ENCODE measurements at regions not wholly inside any gene's neighbourhood (a gene's known extent, or its start where the extent isn't known, plus 50 kb on each side); places are given as distances from the start of the nearest gene placed in this dataset.

GRCh38 chr1:4137621-4138415 lies 237.7 kb upstream of the C1orf174 start:
- no peak overlapping the region for H3K4me3 ChIP-seq (replicated peaks; ENCODE audit: low read depth, low read length)
- H3K36me3 ChIP-seq (ENCODE audit: control insufficient read depth, insufficient read depth, low read length), result no peaks in the 10 kb centered on the region
- no peak for DNase-seq (ENCODE audit: extremely low read depth, insufficient read length)
- TF ChIP-seq CTCF (IDR thresholded peaks at IDR 0.05; ENCODE audit: insufficient read depth, low read length, poor library complexity, severe bottlenecking), result no peak
- no peaks in the 10 kb centered on the region for H3K27me3 ChIP-seq (replicated peaks; ENCODE audit: control insufficient read depth, insufficient read depth, low read length)

GRCh38 chr1:4139646-4140045 lies 239.6 kb upstream of the C1orf174 start:
- no peaks in the 10 kb centered on the region for H3K27me3 ChIP-seq (replicated peaks; ENCODE audit: control insufficient read depth, insufficient read depth, low read length)
- TF ChIP-seq CTCF (IDR thresholded peaks at IDR 0.05; ENCODE audit: insufficient read depth, low read length, poor library complexity, severe bottlenecking), result no peak
- DNase-seq (ENCODE audit: extremely low read depth, insufficient read length), result no peak
- H3K36me3 ChIP-seq (ENCODE audit: control insufficient read depth, insufficient read depth, low read length), result no peaks in the 10 kb centered on the region
- no peak overlapping the region for H3K4me3 ChIP-seq (replicated peaks; ENCODE audit: low read depth, low read length)

- DNase-seq (ENCODE audit: extremely low read depth, insufficient read length), result no peak
- Histone ChIP-seq H3K4me3 (replicated peaks; ENCODE audit: low read depth, low read length) (no peak overlapping the region), H3K27me3 (replicated peaks; ENCODE audit: control insufficient read depth, insufficient read depth, low read length) (no peaks in the 10 kb centered on the region), H3K36me3 (ENCODE audit: control insufficient read depth, insufficient read depth, low read length) (no peaks in the 10 kb centered on the region)
- TF ChIP-seq CTCF (IDR thresholded peaks at IDR 0.05; ENCODE audit: insufficient read depth, low read length, poor library complexity, severe bottlenecking), result no peak
Measured at GRCh38 chr1:4140241-4140640, 240.2 kb upstream of the C1orf174 start.

DNA sequence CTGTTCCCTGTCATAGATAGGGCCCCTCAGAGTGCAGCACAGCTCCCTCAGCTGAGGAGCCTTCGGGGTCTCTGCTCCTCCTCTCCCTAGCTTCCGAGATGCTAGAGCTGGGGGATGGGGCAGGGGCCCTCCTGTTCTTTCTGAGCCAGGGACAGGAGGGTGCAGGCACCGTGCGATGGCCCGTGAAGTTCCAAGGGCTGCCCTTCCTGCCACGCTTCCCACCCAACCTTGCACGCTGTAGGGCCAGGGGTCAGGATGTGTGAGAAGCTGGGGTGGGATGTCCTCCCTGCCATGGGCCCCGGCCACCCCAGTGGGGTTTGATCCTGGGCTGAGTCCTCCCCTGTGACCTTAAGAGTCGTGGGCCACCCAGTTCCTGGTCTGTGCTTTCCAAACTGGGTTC lies 240.7 kb upstream of the C1orf174 start:
- no peak overlapping the region for H3K4me3 ChIP-seq (replicated peaks; ENCODE audit: low read depth, low read length)
- DNase-seq (ENCODE audit: extremely low read depth, insufficient read length), result no peak
- H3K36me3 ChIP-seq (ENCODE audit: control insufficient read depth, insufficient read depth, low read length), result no peaks in the 10 kb centered on the region
- no peaks in the 10 kb centered on the region for H3K27me3 ChIP-seq (replicated peaks; ENCODE audit: control insufficient read depth, insufficient read depth, low read length)
- TF ChIP-seq CTCF (IDR thresholded peaks at IDR 0.05; ENCODE audit: insufficient read depth, low read length, poor library complexity, severe bottlenecking), result no peak

- no peaks in the 10 kb centered on the region for H3K36me3 ChIP-seq (ENCODE audit: control insufficient read depth, insufficient read depth, low read length)
- TF ChIP-seq CTCF (IDR thresholded peaks at IDR 0.05; ENCODE audit: insufficient read depth, low read length, poor library complexity, severe bottlenecking), result no peak
- no peaks in the 10 kb centered on the region for H3K27me3 ChIP-seq (replicated peaks; ENCODE audit: control insufficient read depth, insufficient read depth, low read length)
- no peak for DNase-seq (ENCODE audit: extremely low read depth, insufficient read length)
- no peak overlapping the region for H3K4me3 ChIP-seq (replicated peaks; ENCODE audit: low read depth, low read length)
Measured at GRCh38 chr1:4144349-4144971, 244.4 kb upstream of the C1orf174 start.

All from GM06990 (cell line).